ENCODE measurements at regions not wholly inside any gene's neighbourhood (a gene's known extent, or its start where the extent isn't known, plus 50 kb on each side); places are given as distances from the start of the nearest gene placed in this dataset.
A peak's percentile ranks its signal among the peaks of the same experiment; 100 is the strongest.
"Not testable (repeated sequence)": the region's sequence is repeated elsewhere in the genome, so short reads cannot be mapped to it uniquely, and the experiment has no call there.

DNA sequence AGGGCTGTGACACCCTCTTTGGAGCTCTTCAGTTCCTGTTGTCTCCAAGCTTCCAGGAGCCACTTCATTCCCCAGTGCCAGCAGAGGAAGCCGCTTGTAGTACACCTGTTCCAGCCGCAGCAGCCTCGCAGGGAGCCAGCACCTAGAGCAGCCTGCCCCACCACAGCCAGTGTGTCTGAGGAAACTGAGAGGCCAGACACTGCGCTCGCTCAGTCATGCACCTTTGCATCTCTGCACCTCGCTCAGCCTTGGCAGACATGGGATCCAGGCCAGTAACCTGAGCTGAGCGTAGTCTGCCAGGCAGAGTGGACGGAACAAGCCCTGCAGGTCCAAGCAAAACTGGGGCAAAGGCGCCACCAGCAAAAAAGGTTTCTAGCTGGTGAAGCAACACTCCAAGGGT, 1072.1 kb downstream of the JRKL start:
- no peak for DNase-seq

DNA sequence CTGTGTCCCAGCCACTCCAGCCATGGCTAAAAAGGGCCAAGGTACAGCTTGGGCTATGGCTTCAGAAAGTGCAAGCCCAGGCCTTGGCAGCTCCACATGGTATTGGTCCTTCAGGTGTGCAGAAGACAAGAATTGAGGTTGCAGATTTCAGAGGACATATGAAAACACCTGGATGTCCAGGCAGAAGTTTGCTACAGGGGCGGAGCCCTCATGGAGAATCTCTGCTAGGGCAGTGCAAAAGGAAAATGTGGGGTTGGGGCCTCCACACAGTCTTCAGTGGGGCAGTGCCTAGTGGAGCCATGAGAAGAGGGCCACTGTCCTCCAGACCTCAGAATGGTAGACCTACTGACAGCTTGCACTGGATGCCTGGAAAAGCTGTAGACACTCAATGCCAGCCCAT, 1074.1 kb downstream of the JRKL start:
- no peak for DNase-seq

DNA sequence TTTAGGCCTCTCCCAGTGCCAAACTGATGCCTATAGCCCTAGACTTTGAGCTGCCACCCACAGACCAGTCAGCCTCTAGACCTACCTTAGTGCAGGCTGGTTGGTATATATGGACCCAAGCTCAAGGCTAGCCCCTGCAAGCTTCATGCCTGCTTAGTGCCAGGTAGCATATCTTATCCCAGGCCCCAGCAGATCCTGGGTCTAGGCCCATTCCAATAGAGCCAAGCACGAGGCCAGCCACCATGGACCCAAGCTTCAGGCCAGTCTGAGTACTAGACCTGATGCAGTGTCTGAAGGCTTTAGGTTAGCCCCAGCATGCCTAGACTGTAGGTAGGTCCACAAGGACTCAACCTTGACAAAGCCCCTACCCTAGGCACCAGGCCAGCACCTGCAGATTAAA, 1081.7 kb downstream of the JRKL start:
- DNase-seq = no peak

DNA sequence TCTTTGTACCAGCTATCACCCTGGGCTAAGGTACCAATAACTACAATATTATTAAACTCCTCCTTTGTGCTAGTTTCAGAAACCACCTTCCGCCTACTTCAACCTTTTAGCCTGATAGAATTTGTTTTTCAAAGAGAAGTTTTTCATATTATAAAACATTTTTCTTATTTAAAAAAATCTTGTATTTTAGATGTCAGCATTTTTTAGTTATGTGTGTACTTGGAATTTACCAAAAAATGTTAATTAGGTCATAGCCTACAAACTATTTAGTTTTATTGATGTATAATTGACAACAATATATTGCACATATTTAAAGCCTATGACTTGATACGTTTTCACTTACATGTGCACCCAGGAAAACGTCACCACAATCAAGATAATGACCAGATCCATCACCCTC, 1097.6 kb downstream of the JRKL start:
- no peak for DNase-seq

DNA sequence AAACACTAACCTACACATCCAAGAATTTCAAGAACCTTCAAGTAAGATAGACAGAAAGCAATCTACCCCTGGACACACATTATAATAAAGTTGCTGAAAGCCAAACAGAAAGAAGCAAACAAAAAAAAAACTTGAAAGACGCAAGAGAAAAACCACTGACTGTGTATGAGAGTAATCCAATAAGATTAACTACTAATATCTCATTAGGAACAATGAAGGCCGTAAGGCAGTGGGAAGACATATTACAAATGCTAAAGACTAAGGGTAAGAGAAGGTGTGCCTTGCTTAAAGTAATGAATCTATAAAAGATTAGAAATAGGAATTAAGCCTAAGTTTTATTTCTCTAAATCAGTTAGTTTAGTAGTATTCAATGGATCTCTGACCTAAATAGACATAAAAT, 1109.1 kb downstream of the JRKL start:
- no peak for DNase-seq

DNA sequence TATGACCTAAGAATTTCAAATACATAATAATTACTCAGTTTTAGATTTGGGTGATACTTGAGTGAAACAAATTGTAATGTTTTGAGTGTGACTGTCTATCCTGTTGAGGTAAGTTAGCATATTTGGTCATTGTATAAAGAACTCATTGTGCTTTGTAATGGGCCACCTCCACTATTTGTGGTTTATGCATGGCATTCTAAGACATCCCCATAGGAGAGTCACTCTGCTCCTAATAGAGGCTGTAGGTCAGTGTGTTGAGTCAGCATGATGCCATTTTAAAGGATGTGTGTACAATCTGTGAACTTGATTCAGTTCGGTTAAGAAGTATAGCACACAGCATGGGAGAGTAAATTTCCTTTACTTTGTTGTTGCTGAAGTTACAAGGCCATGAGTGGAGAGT, 1112.4 kb downstream of the JRKL start:
- DNase-seq = no peak

DNA sequence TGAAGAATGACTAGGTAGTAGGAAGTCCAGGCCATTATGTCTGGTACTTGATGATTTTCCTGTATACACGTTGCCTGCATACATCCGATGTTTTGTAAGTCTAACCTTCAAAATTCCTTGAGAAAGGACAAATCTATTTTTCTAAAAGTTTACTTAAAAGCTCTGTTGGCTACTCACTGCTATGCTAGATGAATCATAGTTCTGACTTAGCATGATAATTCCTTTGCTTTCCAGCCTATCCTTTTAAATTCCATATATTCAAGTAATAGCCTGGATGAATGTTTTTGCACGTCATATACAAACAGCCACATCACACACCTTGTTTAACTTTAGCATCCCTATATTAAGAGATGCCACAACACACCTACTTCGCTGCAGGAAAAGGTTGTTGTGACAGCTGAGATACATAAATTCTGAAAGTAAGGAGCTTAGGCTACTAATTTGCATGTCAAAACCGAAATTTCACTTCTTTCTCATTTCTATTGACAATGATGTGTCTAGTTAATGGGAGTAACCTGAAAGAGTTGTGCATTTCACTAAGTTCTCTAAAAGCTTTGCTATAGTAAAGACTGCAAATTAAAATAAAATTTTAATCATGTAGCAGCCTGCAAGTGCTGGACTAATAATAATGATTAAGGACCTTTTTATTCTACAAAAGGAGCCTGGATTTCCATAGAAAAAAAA, 1116.4 kb downstream of the JRKL start:
- no peak for DNase-seq

DNA sequence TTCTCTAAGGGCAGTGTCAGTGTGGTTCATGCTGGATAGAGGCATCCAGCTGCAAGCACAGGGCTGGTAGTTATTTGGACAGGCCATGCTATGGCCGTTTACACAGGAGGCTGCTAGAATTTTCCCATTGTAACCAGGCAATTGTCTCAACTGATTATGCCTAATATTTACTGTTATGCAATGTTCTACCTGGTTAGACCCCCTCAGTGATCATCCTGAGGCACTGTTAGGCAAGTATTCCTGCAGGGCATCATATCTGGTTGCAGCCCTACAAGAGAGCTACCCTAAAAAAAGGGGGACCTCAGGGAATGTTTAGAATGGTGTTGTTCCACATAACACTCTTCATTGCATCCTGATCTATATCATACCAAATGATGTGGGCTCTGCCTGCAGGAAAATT, 1124.6 kb downstream of the JRKL start:
- no peak for DNase-seq

DNA sequence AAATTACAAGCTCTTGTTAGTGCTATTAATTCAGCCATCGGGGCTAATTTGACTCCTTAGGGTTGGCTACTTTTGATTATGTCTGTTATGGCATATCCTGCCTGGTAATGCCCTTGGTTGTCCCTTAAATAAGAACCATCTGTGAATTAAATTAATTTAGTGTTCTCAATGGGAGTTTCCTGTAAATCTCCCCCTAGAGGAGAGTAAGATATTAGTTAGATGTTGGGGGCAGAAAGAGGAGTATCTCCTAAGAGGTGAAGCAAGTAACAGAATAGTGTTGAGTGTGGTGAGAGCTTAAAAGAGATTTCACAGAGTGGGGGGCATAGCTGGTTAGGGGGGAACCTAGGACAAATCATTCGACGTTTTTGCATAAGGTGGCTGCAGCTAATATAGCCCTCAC, 1126.9 kb downstream of the JRKL start:
- no peak for DNase-seq

DNA sequence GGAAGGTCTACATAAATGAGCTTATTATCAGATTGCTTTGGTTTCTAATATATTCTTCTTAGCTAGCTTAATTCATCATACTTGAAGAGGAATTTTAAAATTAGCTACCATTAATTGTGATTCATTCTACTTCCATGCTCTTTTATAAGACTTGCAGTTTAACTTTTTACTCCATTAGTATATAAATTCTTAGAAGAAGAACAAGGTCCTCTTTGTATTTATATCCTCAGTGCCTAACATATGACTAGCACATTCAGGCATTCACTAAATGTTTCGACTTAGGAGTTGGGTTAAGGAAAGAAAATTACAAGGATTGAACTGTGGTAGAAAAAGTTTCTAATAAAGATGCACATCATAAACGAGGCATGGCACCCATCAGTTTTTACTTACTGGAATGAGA, 1135.5 kb downstream of the JRKL start:
- DNase-seq = no peak

DNA sequence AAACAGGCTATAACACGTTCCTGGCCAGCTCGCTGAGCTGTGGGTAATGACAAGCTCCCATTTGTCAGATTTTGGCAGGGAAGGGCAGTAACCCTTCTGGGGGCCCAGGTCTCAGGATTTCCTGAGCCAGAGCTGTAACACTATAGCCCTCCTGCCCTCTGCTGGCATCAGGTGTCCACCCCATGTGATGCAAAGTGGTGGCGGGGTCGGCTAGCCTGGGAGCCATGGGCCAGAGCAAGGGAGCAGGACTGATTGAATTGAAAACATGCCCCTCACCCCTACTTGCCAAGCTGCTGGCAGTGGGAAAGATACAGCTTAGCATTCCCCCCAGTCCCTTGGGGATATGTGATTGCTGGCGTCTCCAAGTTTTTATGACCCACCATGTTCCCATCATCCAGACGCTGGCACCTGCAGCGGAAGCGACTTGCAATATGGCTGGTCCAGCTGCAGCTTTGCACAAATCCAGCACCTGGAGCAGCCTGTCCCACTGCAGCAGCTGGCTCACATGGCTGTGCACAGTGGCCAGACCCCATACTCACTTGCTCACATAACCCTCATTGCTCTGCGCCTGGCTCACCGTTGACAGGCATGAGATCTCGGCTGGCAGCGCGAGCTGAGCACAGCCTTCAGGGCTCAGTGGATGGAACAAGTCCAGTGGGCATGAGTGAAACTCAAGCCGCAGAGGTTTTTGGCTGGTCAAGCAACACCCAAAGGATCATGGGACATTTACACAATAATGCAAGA, 1147.8 kb downstream of the JRKL start:
- no peak for DNase-seq

DNA sequence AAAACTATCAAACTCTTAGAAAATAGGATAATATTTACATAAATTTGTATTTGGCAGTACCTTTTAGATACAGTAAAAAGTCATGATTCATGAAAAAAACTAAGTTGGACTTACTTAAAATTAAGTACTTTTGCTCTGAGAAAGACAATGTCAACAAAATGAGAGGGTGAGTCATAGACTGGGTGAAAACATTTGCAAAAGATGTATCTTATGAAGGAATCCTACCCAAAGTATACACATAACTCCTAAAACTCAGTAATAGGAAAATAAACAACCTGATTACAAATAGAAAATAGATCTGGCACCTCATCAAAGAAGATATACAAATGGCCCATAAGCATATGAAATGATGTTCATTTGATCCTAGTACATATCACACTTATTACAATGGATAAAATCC, 1154.6 kb downstream of the JRKL start:
- DNase-seq = no peak

DNA sequence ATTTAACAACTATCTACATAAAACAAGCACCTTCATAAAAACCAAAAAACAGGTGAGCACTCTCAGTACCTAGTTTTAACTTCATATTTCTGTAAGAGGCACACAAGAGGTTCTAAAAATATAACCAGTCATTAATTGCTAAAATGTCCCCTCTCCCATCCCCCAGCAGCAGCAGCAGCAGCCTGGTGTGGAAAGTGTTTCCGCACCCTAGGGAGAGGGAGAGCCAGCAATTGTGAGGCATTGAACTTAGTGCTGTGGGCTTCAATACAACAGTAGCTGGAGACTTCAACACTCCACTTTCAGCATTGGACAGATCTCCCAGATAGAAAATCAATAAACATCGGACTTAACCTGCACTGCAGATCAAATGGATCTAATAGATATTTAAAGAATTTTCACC, 1158.5 kb downstream of the JRKL start:
- no peak for DNase-seq

DNA sequence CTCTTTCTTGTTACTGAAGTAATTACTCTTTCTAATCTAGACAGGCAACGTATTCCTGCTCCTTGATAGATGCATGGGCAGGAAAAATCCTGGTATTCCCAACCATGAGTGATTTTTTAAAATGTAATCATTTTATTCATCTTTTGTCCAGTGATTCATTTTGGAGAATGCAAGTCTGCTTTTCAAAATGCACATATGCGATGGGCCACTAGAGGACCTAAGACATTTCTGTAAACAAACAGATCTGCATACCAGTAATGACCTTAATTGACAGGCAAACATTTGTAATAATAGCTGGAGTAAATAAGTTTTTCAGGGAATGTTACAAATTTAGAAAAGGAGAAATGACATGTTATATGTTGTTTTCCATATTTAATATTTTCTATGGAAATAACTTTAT, 1167.6 kb downstream of the JRKL start:
- no peak for DNase-seq

DNA sequence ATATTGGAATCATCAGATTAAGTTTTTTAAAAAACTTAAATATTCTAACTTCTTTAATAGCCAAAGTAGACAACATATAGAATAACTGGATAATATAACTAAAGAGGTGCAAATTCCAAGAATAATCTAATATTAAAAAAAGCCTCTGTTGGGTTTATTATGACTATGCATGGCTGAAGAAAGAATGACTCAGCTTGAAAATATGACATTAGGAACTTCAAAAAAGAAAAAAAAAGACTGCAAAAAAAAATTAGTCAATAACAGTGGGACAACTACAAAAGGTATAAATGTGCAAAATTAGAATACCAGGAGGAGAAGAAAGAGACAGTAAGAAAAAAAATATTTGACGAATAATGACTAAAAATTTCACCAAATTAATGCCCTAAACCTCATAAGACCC, 1178.0 kb downstream of the JRKL start:
- no peak for DNase-seq

DNA sequence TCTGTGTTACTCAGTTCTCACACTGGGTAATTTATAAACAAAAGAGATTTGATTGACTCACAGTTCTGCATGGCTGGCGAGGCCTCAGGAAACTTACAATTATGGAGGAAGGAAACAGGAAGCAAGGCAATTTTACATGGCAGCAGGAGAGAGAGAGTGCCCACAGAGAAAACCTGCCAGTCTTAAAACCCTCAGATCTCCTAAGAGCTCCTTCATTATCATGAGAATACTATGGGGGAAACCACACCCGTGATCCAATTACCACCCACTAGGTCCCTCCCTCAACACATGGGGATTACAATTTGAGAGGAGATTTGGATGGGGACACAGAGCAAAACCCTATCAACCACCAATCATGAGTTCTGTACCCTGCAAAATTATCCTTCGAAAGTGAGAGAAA, 1180.8 kb downstream of the JRKL start:
- no peak for DNase-seq

DNA sequence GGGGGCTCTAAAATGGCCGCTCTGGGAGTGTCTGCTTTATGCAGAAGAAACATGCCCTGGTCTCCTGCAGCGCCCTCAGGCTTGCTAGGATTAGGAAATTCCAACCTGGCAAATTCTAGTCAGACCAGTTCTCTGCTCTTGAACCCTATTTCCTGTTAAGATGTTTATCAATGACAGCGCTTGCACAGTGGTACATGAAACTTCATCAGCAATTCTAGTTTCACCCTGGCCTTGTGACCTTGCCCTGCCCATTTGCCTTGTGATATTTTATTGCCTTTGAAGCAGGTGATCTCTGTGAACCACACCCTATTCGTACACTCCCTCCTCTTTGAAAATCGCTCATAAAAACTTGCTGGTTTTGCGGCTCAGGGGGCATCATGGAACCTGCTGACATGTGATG, 1184.0 kb downstream of the JRKL start:
- DNase-seq = not testable (repeated sequence)

DNA sequence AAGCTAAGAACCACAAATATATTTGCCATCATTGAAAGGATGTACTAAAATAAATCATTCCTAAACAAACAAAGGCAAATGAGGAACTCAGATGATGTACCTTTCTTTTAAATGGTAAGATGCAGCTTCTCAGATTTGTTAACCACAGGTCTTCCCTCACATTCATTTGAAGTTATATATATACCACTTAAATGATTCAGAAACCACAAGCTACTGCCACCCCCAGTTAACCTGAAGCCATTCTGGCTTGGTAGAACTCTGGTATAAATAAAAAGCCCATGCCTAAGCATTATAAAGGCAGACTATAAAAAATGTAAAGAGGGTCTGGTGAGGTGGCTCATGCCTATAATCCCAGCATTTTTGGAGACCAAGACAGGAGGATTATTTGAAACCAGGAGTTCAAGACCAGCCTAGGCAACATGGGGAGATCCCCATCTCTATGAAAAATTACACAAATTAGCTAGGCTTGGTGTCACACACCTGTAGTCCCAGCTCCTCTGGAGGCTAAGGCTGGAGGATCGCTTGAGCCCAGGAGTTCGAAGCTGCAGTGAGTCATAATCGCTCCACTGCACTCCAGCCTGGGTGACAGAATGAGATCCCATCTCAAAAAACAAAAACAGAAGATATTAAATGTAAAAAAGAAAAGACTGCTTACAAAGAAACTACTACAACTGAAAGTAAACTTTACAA, 1185.3 kb downstream of the JRKL start:
- no peak for DNase-seq

DNA sequence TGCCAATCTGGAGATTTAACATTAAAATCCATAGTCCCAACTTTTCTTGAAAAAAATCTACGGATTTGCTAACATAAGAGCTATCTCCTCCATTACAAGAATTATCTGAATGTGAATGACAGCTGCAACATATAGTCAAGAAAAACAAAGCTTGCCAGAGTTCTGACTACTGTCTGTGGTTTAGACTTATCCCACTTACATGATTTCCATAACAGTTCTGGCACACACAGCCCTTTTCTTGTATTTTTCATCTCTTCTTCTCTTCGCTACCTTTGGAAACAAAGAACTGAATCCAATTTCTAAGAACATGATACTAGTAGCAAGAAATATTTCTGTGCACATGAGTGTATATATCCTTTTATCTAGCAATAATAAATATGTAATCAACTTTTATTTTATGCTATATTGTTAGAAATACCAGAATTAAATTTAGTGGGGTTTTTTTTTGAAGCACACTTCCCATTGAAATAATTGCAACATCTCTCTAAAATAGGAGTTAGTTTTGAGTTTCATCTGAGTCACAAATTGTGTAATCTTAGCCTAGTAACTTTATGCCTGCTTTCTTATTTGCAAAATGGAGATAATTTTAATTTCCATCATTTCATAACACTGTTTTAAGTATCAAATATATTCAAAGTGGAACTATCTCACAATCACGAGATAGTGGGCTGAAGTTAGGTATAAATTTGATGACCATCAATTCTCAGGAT, 1217.6 kb downstream of the JRKL start:
- DNase-seq = peak; percentile 0

DNA sequence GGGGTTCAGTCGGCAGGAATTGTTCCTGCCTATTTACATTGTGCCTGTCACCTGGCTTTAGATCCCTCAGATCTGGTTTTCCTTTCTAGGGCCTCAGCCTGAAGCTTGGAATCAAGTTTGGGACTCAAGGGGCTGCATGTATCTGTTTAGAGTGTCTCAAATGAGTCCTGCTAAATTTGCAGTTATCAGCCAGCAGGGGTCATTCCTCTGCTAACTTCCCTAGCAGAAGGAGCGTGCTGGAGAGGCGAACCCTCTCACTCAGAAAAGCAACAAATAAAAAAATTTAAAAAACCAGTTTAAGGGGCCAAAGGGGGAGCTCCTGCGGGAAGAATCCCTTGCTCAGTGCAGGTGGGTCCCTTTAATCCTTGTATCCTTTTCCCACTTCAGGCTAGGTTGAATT, 1220.2 kb downstream of the JRKL start:
- no peak for DNase-seq

DNA sequence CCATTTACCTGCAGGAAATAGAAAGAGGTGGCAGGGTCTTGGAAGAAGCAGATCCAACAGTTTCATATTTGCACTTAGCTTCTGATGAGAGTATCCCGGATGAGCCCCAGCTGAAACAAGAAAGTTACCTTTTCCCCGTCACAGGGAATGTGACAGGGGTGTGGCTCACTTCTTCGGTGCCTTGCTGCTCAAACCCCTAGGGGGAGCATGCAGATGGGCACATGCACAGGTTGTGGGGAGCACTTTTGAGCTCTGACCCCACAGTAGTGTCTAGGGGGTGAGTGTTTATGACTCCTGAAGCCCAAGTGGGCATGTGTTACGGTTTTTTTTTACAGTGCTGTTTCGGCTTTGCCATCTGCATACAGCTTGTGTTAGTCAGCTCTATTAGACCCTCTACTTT, 1221.0 kb downstream of the JRKL start:
- DNase-seq = no peak

DNA sequence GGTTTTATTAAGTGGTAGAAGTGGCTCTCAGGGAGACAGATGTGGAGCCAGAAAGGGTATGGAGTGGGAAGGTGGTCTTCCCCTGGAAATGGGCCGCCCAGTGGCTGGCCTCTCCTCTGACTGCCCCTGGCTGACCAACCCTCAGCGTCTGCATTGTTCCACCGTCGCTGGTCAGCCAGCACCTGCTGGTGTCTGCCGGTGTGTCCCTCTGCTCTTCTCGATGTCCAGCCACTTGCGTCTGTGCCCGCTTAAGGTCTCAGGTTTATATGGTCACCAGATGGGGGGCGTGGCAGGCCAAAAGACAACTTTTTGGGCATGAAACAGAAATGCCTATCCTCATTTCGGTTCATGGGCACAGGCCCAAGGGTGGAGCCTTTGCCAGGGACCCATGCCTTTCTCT, 1221.5 kb downstream of the JRKL start:
- no peak for DNase-seq

DNA sequence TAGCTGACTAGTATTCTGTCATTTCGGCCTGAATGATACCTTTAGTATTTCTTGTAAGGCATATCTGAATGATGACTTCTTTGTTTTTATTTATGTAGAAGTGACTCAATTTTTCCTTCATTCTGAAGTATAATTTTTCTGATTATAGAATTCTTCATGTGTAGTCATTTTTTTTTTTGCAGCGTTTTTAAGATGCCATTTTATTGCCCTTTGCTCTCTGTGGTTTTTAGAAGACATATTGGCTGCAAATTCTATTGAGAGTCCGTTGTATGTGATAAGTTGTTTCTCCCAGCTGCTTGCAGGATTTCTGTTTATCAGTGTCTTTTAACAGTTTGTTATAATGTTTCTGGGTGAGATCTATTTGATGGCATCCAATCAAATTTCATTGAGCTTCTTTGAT, 1224.8 kb downstream of the JRKL start:
- DNase-seq = no peak

DNA sequence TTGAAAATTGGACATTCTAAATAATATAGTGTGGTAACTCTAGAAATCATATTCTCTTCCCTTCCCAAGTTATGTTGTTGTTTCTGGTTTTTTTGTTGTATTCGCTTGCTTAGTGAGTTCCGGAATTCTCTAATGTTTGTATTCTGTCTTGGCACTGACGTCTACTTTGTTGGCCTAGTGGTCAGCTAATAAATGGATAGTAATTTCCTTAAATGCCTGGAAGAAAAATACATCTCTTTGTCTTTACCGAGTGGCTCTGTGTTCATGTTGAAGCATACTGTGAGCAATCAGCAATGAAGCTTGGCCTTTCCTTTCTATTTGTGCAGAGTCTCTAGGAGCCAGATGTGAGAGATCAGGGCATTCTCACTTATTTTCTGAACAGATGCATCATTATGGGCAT, 1225.7 kb downstream of the JRKL start:
- no peak for DNase-seq
